ENCODE measurements at regions not wholly inside any gene's neighbourhood (a gene's known extent, or its start where the extent isn't known, plus 50 kb on each side); places are given as distances from the start of the nearest gene placed in this dataset.

DNA sequence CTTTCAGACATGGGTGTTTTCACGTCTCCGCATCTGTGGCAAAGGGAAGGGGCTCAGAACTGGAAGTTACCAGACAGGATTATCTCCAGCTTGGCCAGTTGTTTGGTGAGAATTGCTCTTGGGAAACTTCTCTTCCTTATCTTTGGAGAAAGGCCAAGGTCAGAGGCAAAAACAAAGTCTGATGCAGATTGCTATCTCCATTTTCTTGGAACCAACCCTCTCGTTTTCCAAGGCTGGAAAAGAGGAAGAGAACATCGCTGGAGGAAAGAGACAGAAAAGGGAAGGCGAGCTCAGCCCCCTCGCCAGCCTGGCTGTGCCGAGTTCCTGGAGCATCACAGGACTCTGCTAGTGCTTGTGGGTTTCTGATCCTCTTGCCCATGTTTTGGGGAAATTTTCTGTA, 396.8 kb upstream of the SHH start:
- no peaks in the 10 kb centered on the region for H3K4me1 ChIP-seq (ENCODE audit: control insufficient read depth, insufficient read depth, low read length)
- H3K27me3 ChIP-seq (ENCODE audit: control insufficient read depth, insufficient read depth, low read length) = no peaks in the 10 kb centered on the region
- H3K27ac ChIP-seq (ENCODE audit: low read depth, low read length) = no peak overlapping the region
- no peak overlapping the region for H3K4me3 ChIP-seq (ENCODE audit: low read length)
- no peak overlapping the region for H3K9ac ChIP-seq (ENCODE audit: low read length)
- no peaks in the 10 kb centered on the region for H3K36me3 ChIP-seq (ENCODE audit: control insufficient read depth, insufficient read depth, low read length)

- H3K4me3 ChIP-seq (ENCODE audit: low read length) = no peak overlapping the region
- H3K27me3 ChIP-seq (ENCODE audit: control insufficient read depth, insufficient read depth, low read length) = no peaks in the 10 kb centered on the region
Measured at GRCh38 chr7:156207306-156207705, 395.0 kb upstream of the SHH start.

DNA sequence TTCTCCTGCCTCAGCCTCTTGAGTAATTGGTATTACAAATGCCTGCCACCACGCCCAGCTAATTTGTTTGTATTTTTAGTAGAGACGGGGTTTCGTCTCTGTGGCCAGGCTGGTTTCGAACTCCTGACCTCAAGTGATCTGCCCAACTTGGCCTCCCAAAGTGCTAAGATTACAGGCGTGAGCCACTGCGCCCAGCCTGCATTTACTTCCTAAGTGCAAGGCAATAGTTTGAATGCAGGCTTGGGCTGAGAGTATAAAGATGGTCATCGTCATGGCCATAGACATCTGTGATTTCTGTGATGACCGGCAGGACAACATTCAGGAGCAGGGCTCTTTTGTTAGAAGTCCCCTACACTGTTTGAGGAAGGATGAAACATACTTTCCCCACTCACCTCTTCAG, 393.9 kb upstream of the SHH start:
- H3K36me3 ChIP-seq (ENCODE audit: control insufficient read depth, insufficient read depth, low read length) = no peaks in the 10 kb centered on the region
- no peak overlapping the region for H3K9ac ChIP-seq (ENCODE audit: low read length)
- H3K4me1 ChIP-seq (ENCODE audit: control insufficient read depth, insufficient read depth, low read length) = no peaks in the 10 kb centered on the region
- H3K27ac ChIP-seq (ENCODE audit: low read depth, low read length) = no peak overlapping the region
- no peaks in the 10 kb centered on the region for H3K27me3 ChIP-seq (ENCODE audit: control insufficient read depth, insufficient read depth, low read length)
- H3K4me3 ChIP-seq (ENCODE audit: low read length) = no peak overlapping the region

More at GRCh38 chr7:156207306-156207705, 395.0 kb upstream of the SHH start:
- Histone ChIP-seq H3K27ac (ENCODE audit: low read depth, low read length) (no peak overlapping the region), H3K4me1 (ENCODE audit: control insufficient read depth, insufficient read depth, low read length) (no peaks in the 10 kb centered on the region), H3K9ac (ENCODE audit: low read length) (no peak overlapping the region), H3K36me3 (ENCODE audit: control insufficient read depth, insufficient read depth, low read length) (no peaks in the 10 kb centered on the region)

GRCh38 chr7:156204820-156205219, 392.6 kb upstream of the SHH start:
- Histone ChIP-seq H3K4me1 (ENCODE audit: control insufficient read depth, insufficient read depth, low read length) (no peaks in the 10 kb centered on the region), H3K36me3 (ENCODE audit: control insufficient read depth, insufficient read depth, low read length) (no peaks in the 10 kb centered on the region), H3K27ac (ENCODE audit: low read depth, low read length) (no peak overlapping the region), H3K9ac (ENCODE audit: low read length) (no peak overlapping the region), H3K4me3 (ENCODE audit: low read length) (no peak overlapping the region), H3K27me3 (ENCODE audit: control insufficient read depth, insufficient read depth, low read length) (no peaks in the 10 kb centered on the region)

DNA sequence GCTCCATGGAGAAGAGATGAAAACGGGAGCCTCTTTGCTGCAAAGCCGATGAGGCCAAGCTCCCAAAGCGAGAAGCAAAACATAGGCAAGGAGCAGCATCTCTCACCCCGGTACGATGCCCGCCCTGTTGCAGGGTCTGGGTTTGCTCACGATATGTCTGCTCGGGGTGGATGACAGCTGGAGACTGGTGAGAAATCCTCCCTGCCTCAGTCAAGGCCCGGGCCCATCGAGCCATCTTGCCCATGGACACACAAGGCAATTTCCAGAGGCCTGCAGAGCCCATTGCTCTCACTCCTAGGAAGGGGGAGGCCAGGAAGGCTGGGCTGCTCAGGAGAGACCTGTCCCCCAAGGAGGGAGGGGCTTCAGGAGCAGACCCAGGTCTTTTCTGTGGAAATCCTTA, 391.7 kb upstream of the SHH start:
- no peak overlapping the region for H3K9ac ChIP-seq (ENCODE audit: low read length)
- H3K36me3 ChIP-seq (ENCODE audit: control insufficient read depth, insufficient read depth, low read length) = no peaks in the 10 kb centered on the region
- H3K27me3 ChIP-seq (ENCODE audit: control insufficient read depth, insufficient read depth, low read length) = no peaks in the 10 kb centered on the region
- no peak overlapping the region for H3K27ac ChIP-seq (ENCODE audit: low read depth, low read length)
- H3K4me1 ChIP-seq (ENCODE audit: control insufficient read depth, insufficient read depth, low read length) = no peaks in the 10 kb centered on the region
- H3K4me3 ChIP-seq (ENCODE audit: low read length) = no peak overlapping the region

DNA sequence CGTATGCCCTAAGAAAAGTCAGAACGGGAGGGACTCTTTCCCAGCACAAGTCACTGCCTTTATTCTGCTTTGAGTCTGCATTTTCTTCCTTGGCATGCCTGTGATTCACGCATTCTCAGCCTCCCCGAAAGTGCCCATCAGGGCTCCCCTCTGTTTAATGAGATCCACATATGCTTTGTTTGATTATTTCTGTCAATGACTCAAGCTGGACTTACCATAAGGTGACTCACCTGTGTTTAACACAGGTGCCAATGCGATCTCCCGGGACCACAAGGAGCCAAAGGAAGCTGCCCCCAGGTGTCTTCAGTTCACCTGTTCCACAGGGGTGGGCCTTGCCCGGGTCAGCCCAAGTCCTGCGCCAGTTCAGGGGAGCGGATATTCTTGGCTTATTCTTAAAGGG, 386.0 kb upstream of the SHH start:
- Histone ChIP-seq H3K9ac (ENCODE audit: low read length) (no peak overlapping the region), H3K4me1 (ENCODE audit: control insufficient read depth, insufficient read depth, low read length) (no peaks in the 10 kb centered on the region), H3K27ac (ENCODE audit: low read depth, low read length) (no peak overlapping the region), H3K27me3 (ENCODE audit: control insufficient read depth, insufficient read depth, low read length) (no peaks in the 10 kb centered on the region), H3K4me3 (ENCODE audit: low read length) (no peak overlapping the region), H3K36me3 (ENCODE audit: control insufficient read depth, insufficient read depth, low read length) (no peaks in the 10 kb centered on the region)

DNA sequence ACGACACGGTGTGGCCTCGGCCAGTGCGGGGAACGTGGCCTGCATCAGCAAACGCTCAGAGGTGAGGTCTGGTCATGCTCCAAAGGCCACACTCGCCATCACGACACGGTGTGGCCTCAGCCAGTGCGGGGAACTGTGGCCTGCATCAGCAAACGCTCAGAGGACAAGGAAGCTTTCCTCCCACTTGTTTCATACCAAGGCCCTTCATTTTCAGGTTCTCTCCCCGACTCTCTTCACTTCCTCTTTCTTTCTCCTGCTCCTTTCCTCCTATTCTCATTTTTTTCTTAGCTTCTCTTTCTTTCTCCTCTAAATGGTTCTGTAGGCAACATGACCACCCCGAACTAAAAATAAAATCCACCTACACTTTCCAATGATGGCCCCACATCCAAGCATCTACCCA, 384.4 kb upstream of the SHH start:
- H3K4me1 ChIP-seq (ENCODE audit: control insufficient read depth, insufficient read depth, low read length) = no peaks in the 10 kb centered on the region
- no peaks in the 10 kb centered on the region for H3K27me3 ChIP-seq (ENCODE audit: control insufficient read depth, insufficient read depth, low read length)
- no peaks in the 10 kb centered on the region for H3K36me3 ChIP-seq (ENCODE audit: control insufficient read depth, insufficient read depth, low read length)
- no peak overlapping the region for H3K9ac ChIP-seq (ENCODE audit: low read length)
- H3K4me3 ChIP-seq (ENCODE audit: low read length) = no peak overlapping the region
- H3K27ac ChIP-seq (ENCODE audit: low read depth, low read length) = no peak overlapping the region

GRCh38 chr7:156195276-156195675, 383.0 kb upstream of the SHH start:
- Histone ChIP-seq H3K36me3 (ENCODE audit: control insufficient read depth, insufficient read depth, low read length) (no peaks in the 10 kb centered on the region), H3K4me1 (ENCODE audit: control insufficient read depth, insufficient read depth, low read length) (no peaks in the 10 kb centered on the region), H3K9ac (ENCODE audit: low read length) (no peak overlapping the region), H3K27ac (ENCODE audit: low read depth, low read length) (no peak overlapping the region), H3K4me3 (ENCODE audit: low read length) (no peak overlapping the region), H3K27me3 (ENCODE audit: control insufficient read depth, insufficient read depth, low read length) (no peaks in the 10 kb centered on the region)

DNA sequence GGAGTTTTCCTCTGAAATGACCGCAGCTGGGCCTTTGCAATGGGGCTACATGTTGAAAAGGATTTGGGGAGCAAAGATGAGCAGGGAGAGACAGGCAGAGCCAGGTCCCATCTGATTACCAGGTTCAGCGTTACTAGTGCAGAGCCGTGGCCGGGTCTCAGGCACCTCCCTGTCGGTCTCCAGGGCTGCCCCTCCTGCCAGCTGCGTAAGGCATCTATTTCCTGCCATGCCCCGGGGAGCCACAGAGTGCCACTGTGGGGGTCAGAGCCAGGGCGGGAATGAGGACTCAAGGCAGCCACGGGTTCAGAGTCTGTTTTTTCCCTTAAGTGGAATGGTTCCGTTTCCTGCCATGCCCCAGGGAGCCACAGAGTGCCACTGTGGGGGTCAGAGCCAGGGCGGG, 382.6 kb upstream of the SHH start:
- H3K36me3 ChIP-seq (ENCODE audit: control insufficient read depth, insufficient read depth, low read length) = no peaks in the 10 kb centered on the region
- H3K27me3 ChIP-seq (ENCODE audit: control insufficient read depth, insufficient read depth, low read length) = no peaks in the 10 kb centered on the region
- H3K4me3 ChIP-seq (ENCODE audit: low read length) = no peak overlapping the region
- no peak overlapping the region for H3K9ac ChIP-seq (ENCODE audit: low read length)
- no peak overlapping the region for H3K27ac ChIP-seq (ENCODE audit: low read depth, low read length)
- H3K4me1 ChIP-seq (ENCODE audit: control insufficient read depth, insufficient read depth, low read length) = no peaks in the 10 kb centered on the region

- Histone ChIP-seq H3K27me3 (ENCODE audit: control insufficient read depth, insufficient read depth, low read length) (no peaks in the 10 kb centered on the region), H3K36me3 (ENCODE audit: control insufficient read depth, insufficient read depth, low read length) (no peaks in the 10 kb centered on the region), H3K27ac (ENCODE audit: low read depth, low read length) (no peak overlapping the region), H3K4me3 (ENCODE audit: low read length) (no peak overlapping the region), H3K9ac (ENCODE audit: low read length) (no peak overlapping the region), H3K4me1 (ENCODE audit: control insufficient read depth, insufficient read depth, low read length) (no peaks in the 10 kb centered on the region)
Measured at GRCh38 chr7:156192921-156193320, 380.7 kb upstream of the SHH start.

DNA sequence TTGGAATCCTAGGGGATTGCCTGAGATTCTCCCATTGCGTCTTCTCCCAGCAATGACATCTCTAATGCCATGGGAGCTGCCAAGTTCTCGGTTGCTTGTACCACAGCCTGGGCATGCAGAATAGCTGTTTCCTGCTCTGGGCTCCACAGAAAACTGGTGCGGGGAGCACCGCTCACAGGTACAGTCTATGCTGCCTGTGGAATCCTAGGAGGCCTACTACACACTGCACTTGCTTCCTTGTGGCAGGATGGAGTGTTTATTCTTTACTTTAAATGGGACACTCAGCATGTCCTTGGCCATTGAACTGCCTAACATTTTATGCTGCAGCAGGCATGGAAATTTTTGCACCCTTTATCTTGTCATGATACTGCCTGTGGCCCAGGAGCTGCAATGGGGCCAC, 378.8 kb upstream of the SHH start:
- H3K27ac ChIP-seq (ENCODE audit: low read depth, low read length) = no peak overlapping the region
- no peak overlapping the region for H3K4me3 ChIP-seq (ENCODE audit: low read length)
- no peaks in the 10 kb centered on the region for H3K36me3 ChIP-seq (ENCODE audit: control insufficient read depth, insufficient read depth, low read length)
- H3K9ac ChIP-seq (ENCODE audit: low read length) = no peak overlapping the region
- no peaks in the 10 kb centered on the region for H3K4me1 ChIP-seq (ENCODE audit: control insufficient read depth, insufficient read depth, low read length)
- no peaks in the 10 kb centered on the region for H3K27me3 ChIP-seq (ENCODE audit: control insufficient read depth, insufficient read depth, low read length)

DNA sequence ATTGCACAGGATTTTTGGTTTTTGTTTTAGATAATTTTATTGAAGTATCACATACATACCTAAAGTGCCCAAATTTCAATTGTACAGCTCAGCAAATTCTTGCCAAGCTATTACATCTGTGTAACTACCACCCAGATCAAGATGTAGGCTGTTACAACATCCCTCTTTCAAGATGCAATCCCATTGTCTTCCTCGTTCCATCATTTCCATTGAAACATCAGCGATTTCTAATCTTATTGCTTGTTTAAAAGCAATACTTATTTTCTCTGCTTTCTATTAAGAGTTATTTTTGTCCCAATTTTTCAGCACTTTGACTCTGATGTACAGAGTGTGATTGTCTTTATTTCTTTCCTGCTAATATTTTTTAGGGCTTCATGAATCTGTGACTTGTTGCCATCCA, 372.8 kb upstream of the SHH start:
- no peak overlapping the region for H3K4me3 ChIP-seq (ENCODE audit: low read length)
- H3K9ac ChIP-seq (ENCODE audit: low read length) = no peak overlapping the region
- H3K27me3 ChIP-seq (ENCODE audit: control insufficient read depth, insufficient read depth, low read length) = no peaks in the 10 kb centered on the region
- no peaks in the 10 kb centered on the region for H3K36me3 ChIP-seq (ENCODE audit: control insufficient read depth, insufficient read depth, low read length)
- no peaks in the 10 kb centered on the region for H3K4me1 ChIP-seq (ENCODE audit: control insufficient read depth, insufficient read depth, low read length)
- H3K27ac ChIP-seq (ENCODE audit: low read depth, low read length) = no peak overlapping the region

GRCh38 chr7:156184164-156184563, 371.9 kb upstream of the SHH start:
- no peaks in the 10 kb centered on the region for H3K27me3 ChIP-seq (ENCODE audit: control insufficient read depth, insufficient read depth, low read length)
- H3K4me1 ChIP-seq (ENCODE audit: control insufficient read depth, insufficient read depth, low read length) = no peaks in the 10 kb centered on the region
- no peak overlapping the region for H3K4me3 ChIP-seq (ENCODE audit: low read length)
- H3K27ac ChIP-seq (ENCODE audit: low read depth, low read length) = no peak overlapping the region
- H3K36me3 ChIP-seq (ENCODE audit: control insufficient read depth, insufficient read depth, low read length) = no peaks in the 10 kb centered on the region
- no peak overlapping the region for H3K9ac ChIP-seq (ENCODE audit: low read length)

All from rectal smooth muscle tissue (tissue), 1 donor.